Stimulated activated memory B cell treated with anti-CD40 and anti-IgM and Interleukin-4, amounts not matched to agents 10 μg/mL and 1 μg/mL and 100 μg/mL, for 72 hours (primary cell): ENCODE measurements at regions not wholly inside any gene's neighbourhood (a gene's known extent, or its start where the extent isn't known, plus 50 kb on each side); places are given as distances from the start of the nearest gene placed in this dataset.
"Not testable (repeated sequence)": the region's sequence is repeated elsewhere in the genome, so short reads cannot be mapped to it uniquely, and the experiment has no call there.

ENCODE experiments used
- ATAC-seq: fragments of 150-1000 bp; cut with Tn5 transposase; 2 replicates; pipeline ENCODE4 v1.10.0; 2021
- H3K27ac Mint-ChIP-seq: one replicate; pipeline ENCODE4 v1.8.0; 2022; ENCODE audit warnings: mild to moderate bottlenecking, mixed read lengths
- H3K27me3 Mint-ChIP-seq: one replicate; pipeline ENCODE4 v1.8.0; 2022; ENCODE audit warnings: mixed read lengths
- H3K36me3 Mint-ChIP-seq: one replicate; pipeline ENCODE4 v1.8.0; 2022; ENCODE audit warnings: mixed read lengths
- H3K4me1 Mint-ChIP-seq: one replicate; pipeline ENCODE4 v1.8.0; 2022; ENCODE audit warnings: mixed read lengths
- H3K4me3 Mint-ChIP-seq: one replicate; pipeline ENCODE4 v1.8.0; 2022; ENCODE audit warnings: mild to moderate bottlenecking, moderate library complexity, mixed read lengths
- H3K9me3 Mint-ChIP-seq: one replicate; pipeline ENCODE4 v1.8.0; 2022; ENCODE audit warnings: mixed read lengths

DNA sequence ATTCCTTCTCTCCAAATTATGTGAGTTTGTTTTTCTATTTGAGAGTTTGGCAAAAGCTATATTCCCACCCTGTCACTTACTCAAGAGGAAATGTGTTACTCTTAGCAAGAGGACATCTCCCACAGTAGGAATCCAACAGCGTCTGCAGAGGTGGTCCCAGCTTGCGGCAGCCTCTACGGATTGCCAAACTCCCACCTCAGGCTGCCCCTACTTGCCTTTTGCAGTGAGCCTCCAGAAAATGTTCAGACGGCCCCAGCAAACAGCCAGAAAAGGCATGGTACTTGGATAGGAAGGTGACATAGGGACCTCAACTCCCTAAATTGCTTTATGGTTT, 158.4 kb downstream of the SUCLG1 start:
- no peak for ATAC-seq
- H3K9me3 Mint-ChIP-seq, result peaks cover 3% of the 10 kb centered on the region
- no peaks in the 10 kb centered on the region for H3K27me3 Mint-ChIP-seq
- H3K4me1 Mint-ChIP-seq, result no peaks in the 10 kb centered on the region
- H3K27ac Mint-ChIP-seq, result no peak overlapping the region
- no peaks in the 10 kb centered on the region for H3K36me3 Mint-ChIP-seq
- H3K4me3 Mint-ChIP-seq, result no peak overlapping the region

DNA sequence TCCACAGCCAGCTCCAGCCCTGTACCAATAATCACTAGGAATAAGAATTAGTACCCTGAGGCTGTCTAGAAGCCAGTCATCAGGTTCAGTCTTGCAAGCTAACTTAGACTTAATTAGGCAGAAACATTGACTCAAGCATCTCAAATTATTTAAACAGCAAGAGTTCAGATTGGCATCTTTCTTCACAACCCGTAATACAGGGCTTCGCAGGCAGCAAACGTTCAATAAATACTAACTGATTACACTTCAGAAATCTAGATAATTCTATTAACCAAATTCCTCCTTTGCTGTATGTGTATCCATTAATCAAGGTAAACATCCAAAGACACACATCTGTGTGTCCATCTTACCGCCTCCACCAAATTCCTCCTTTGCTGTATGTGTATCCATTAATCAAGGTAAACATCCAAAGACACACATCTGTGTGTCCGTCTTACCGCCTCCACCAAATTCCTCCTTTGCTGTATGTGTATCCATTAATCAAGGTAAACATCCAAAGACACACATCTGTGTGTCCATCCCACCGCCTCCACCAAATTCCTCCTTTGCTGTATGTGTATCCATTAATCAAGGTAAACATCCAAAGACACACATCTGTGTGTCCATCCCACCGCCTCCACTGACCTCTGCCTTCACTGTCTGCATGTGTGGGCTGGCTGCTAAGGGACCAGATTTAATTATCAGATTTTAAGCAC, 158.9 kb downstream of the SUCLG1 start:
- not testable (repeated sequence) for H3K4me3 Mint-ChIP-seq, ATAC-seq

DNA sequence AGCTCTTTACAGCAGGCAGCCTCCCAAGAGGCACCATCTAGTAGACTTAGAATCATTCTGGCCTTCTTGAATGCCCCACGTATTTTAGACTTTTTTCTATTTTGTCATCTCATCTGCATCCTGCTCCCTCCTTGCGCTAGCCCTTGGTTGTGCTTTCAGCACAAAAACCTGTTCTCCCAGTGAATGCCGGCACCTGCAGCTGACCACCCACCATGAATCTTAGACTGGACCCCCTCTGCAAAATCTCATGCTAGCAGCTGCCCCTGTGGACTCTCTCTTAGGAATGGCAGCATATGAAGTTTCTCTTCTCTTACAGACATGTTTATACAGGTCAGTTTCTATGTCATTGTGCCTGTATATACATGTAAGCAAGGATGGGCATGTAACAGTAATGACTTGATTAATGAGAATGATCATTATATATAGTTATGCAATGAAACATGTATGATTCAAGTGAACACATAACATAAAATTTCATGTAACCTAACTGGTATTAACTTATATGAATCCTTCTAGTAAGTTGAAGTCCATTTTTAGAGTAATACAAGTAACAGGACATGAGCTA, 159.8 kb downstream of the SUCLG1 start:
- no peaks in the 10 kb centered on the region for H3K4me1 Mint-ChIP-seq
- no peak for ATAC-seq
- no peaks in the 10 kb centered on the region for H3K27me3 Mint-ChIP-seq
- no peak overlapping the region for H3K4me3 Mint-ChIP-seq
- no peak overlapping the region for H3K27ac Mint-ChIP-seq
- H3K36me3 Mint-ChIP-seq, result no peaks in the 10 kb centered on the region
- no peaks in the 10 kb centered on the region for H3K9me3 Mint-ChIP-seq

More for the DNA sequence above, 158.9 kb downstream of the SUCLG1 start:
- H3K27me3 Mint-ChIP-seq, H3K9me3 Mint-ChIP-seq, H3K4me1 Mint-ChIP-seq, H3K27ac Mint-ChIP-seq, H3K36me3 Mint-ChIP-seq: not testable (repeated sequence)

DNA sequence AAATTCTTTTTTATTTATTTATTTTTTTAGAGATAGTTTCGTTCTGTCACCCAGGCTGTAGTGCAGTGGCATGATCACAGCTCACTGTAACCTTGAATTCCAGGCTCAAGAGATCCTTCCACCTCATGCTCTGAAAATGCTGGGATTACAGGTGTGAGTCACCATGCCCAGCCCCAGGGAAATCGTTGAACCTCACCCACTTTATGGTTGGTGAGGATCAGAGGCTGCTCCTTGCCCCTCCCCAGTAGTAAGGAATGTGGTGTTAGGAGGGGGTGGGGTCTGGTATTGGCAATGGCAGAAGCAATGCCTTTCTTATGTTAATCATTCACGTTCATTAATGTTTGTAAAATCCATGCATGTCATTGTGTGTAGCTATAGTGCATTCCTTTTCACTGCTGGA, 161.9 kb downstream of the SUCLG1 start:
- H3K4me3 Mint-ChIP-seq, result no peak overlapping the region
- H3K4me1 Mint-ChIP-seq, result no peaks in the 10 kb centered on the region
- no peak for ATAC-seq
- no peaks in the 10 kb centered on the region for H3K9me3 Mint-ChIP-seq
- no peaks in the 10 kb centered on the region for H3K36me3 Mint-ChIP-seq
- no peak overlapping the region for H3K27ac Mint-ChIP-seq
- no peaks in the 10 kb centered on the region for H3K27me3 Mint-ChIP-seq

DNA sequence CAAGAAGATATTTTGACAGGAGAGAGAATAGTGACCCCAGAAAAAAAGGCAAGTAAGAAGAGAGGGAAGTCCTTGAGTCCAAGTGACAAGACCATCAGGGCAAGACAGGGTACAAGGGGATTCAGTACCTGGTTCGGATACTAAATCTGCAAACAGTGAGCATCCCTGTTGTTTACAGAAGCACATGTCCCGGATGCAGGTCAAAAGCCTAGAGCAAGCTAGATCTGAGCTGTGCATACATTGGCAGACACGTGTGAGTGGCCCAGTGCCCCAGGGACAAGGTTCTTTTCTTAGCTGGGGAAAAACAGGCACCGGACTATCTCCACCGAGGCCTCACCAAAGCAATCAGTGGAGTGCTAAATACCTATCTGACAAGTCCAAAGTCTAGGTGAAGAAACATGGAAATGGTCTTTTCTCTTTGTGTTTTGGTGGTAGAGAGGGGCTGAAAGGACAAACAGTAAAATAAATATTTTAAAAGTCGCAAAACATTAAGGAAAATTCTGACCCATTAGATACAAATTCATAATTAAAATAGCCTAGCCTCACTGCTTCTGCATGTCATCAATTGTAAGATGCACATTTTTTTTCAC, 165.2 kb downstream of the SUCLG1 start:
- Mint-ChIP-seq H3K27me3 (no peaks in the 10 kb centered on the region), H3K4me1 (no peaks in the 10 kb centered on the region), H3K27ac (no peak overlapping the region), H3K4me3 (no peak overlapping the region), H3K9me3 (no peaks in the 10 kb centered on the region), H3K36me3 (no peaks in the 10 kb centered on the region)
- no peak for ATAC-seq

DNA sequence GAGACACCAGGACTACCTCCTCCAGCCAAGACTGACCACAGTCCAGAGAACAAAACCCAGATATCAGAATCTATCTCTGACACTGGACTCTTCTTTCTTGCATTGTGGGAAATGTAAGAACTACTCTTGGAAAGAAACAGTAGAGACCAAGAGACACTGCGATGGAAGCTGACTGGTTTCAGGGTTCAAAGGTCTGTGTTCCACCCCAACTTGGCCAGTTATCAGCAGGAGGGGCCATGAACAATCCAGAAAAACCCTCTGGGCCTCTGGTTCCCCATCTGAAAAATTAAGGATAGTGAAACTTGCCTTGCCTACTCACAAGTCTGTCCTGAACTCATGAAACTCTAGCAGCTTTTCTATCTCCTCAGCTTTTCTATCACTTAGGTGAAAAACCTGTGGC, 166.5 kb downstream of the SUCLG1 start:
- H3K36me3 Mint-ChIP-seq, result no peaks in the 10 kb centered on the region
- no peaks in the 10 kb centered on the region for H3K9me3 Mint-ChIP-seq
- H3K27ac Mint-ChIP-seq, result no peak overlapping the region
- H3K4me1 Mint-ChIP-seq, result no peaks in the 10 kb centered on the region
- no peak for ATAC-seq
- no peak overlapping the region for H3K4me3 Mint-ChIP-seq
- H3K27me3 Mint-ChIP-seq, result no peaks in the 10 kb centered on the region

DNA sequence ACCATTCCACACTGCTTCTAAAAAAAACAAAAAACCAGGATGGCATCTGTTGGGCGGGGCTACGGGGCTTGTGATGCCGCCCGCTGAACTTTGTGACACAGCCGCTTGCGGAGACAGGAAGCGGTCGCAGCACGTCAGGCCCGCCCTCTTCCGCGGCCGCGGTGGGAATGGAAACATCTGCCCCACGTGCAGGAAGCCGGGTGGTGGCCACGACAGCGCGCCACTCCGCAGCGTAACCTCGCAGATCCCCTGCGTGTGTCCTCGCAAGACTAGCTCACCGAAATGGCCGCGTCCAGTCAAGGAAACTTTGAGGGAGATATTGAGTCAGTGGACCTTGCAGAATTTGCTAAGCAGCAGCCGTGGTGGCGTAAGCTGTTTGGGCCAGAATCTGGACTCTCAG, 168.5 kb downstream of the SUCLG1 start:
- Mint-ChIP-seq H3K27ac (no peak overlapping the region), H3K9me3 (peaks cover 3% of the 10 kb centered on the region), H3K4me3 (no peak overlapping the region), H3K36me3 (no peaks in the 10 kb centered on the region), H3K27me3 (no peaks in the 10 kb centered on the region), H3K4me1 (no peaks in the 10 kb centered on the region)
- ATAC-seq, result no peak

DNA sequence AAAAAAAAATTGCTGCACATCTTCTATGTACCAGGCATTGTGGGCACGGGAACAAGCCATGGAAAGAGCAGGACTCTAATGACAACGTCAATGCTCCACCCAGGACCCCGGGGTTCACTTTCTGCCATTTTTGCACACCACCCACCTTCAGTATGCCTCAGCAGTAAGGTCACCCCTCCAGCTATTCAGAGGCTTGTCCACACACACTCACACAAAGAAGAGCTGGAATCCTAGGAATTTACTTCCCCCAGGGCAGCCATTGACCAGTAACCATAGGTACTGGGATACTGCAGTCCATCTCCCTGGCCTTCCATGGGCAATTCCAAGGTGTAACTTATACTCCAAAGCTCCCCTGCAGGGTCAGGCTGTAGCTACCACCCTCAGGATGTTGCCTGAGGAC, 170.8 kb downstream of the SUCLG1 start:
- Mint-ChIP-seq H3K36me3 (no peaks in the 10 kb centered on the region), H3K27me3 (no peaks in the 10 kb centered on the region), H3K9me3 (peaks cover 3% of the 10 kb centered on the region), H3K4me1 (no peaks in the 10 kb centered on the region), H3K27ac (no peak overlapping the region), H3K4me3 (no peak overlapping the region)
- ATAC-seq, result no peak

DNA sequence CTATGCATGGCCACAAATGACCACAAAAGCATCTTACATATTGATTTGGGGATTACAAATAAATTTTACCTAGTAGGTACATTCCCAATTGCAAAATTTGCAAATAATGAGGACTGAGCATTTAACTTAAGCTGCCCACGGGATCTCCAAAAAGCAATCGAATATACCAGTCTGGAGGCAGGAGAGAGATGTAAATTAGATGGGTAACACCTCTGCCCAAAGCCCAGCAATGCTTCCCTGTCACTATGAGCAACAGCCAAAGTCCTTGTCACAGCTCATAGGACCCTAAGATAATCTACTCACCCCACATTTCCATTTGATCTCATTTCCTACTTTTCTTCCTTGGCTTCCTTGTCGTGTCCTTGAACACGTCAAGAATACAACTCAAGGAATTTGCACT, 172.2 kb downstream of the SUCLG1 start:
- Mint-ChIP-seq H3K4me3 (no peak overlapping the region), H3K27ac (no peak overlapping the region), H3K4me1 (no peaks in the 10 kb centered on the region), H3K9me3 (peaks cover 3% of the 10 kb centered on the region), H3K27me3 (no peaks in the 10 kb centered on the region), H3K36me3 (no peaks in the 10 kb centered on the region)
- no peak for ATAC-seq

DNA sequence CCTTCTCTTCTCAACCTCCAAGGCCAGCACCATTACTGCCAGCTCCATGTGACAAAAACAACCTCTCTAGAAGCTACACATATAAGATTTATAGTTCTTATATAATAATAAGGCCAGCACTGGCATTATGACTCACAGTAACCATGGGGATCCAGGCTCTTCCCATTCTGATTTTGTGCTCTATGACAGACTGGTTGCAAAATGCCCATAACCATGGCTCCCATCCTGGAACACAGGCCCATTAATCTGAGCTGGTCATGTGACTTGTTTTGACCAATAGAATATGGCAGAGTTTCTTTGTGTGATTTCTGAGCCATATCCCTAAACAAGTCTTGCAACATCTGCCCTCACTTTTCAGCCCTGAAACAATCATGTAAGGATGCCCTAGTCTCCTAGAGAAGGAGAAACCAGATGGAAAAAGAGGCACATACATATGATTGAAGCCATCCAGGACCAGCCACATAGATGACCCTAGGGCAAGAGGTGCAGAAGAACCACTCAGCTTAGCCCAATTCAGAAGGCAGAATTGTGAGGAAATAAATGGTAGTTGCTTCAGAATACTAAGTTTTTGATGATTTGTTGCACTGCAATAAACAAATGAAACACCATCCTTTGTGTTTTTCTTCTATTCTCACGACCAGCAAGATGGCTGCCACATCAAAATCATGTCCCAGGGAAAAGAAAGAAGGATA, 173.9 kb downstream of the SUCLG1 start:
- Mint-ChIP-seq H3K4me1 (no peaks in the 10 kb centered on the region), H3K27me3 (no peaks in the 10 kb centered on the region), H3K9me3 (peaks cover 3% of the 10 kb centered on the region), H3K36me3 (no peaks in the 10 kb centered on the region), H3K4me3 (no peak overlapping the region), H3K27ac (no peak overlapping the region)
- no peak for ATAC-seq

DNA sequence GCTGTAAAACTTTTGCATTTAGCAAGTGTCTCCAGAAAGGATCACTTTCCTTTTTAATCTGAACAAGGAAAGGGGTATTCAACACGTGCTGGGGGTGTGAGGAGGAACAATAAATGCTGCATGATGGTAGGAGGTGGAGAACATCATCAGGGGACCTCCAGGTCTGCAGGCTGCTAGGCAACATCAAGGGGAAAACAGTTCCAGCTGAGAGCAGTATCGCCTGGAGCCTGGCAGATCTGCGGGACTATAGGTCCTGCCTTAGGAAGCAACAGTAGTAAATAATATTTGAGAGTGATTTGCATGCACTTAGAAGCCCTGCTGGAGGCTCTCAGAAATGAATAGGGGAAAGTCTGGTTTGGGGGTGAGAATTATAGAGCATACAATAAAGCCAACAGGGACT, 175.6 kb downstream of the SUCLG1 start:
- peaks cover 3% of the 10 kb centered on the region for H3K27me3 Mint-ChIP-seq
- H3K27ac Mint-ChIP-seq, result no peak overlapping the region
- no peaks in the 10 kb centered on the region for H3K36me3 Mint-ChIP-seq
- H3K4me1 Mint-ChIP-seq, result no peaks in the 10 kb centered on the region
- no peak overlapping the region for H3K4me3 Mint-ChIP-seq
- peaks cover 3% of the 10 kb centered on the region for H3K9me3 Mint-ChIP-seq
- ATAC-seq, result no peak

DNA sequence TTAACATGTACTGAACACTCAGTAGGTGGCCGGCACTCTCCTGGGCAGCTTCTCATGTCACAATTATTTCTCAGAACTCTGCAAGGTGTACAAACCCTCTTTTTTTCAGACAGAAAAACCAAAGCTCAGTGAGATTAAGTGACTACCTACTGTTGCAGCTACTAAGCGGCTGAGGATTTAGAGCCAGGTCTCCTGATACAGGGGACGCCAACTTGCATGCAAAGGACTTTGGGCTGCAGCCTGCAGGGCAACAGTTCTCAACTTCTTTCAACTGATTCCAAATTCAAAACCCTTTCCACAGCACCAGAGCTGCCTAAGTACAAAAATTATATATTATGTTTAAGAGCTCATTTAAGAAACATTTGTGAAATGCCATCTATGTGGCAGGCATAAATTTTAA, 177.6 kb downstream of the SUCLG1 start:
- Mint-ChIP-seq H3K27ac (no peak overlapping the region), H3K4me3 (no peak overlapping the region), H3K36me3 (no peaks in the 10 kb centered on the region), H3K9me3 (peaks cover 3% of the 10 kb centered on the region), H3K4me1 (no peaks in the 10 kb centered on the region), H3K27me3 (peaks cover 9% of the 10 kb centered on the region)
- ATAC-seq, result no peak

DNA sequence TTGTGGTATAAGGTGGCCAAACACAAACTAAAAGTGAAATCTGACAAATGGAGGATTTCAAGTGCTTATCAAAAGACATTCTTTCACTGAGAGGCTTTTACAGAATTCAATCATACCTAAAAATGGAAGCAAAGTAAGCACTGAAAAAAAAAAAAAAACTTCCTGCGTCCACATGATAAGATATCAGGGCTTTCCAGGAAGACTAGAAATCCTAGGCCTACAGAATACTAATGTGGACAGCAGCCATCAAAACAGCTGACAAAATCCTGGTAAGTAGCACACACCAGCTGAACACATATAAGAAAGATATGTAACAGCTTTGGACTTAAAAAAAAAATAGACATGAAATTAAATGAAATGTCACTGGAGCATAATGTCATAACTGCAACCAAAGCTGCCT, 178.2 kb downstream of the SUCLG1 start:
- H3K36me3 Mint-ChIP-seq, result no peaks in the 10 kb centered on the region
- no peaks in the 10 kb centered on the region for H3K4me1 Mint-ChIP-seq
- no peak for ATAC-seq
- H3K27ac Mint-ChIP-seq, result no peak overlapping the region
- peaks cover 9% of the 10 kb centered on the region for H3K27me3 Mint-ChIP-seq
- H3K4me3 Mint-ChIP-seq, result no peak overlapping the region
- peaks cover 1% of the 10 kb centered on the region for H3K9me3 Mint-ChIP-seq

DNA sequence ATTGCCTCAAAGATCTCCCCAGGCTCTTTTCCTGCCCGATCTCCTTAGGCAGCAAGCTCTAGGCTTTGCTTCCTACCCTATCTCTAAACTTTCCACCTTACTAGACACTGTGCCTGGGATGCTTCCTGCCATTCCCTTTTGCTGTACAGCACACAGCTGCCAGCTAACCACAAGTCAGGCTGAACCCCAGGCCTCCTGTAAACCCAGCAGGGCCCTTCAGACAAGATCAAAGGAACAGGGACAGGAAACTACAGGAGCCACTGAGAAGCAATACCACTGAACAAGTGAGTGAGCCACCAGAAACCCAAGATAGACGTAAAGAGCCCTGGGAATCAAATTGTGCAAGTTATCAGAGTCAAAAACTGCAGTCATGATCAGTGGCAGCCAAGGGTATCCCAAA, 180.7 kb downstream of the SUCLG1 start:
- Mint-ChIP-seq H3K9me3 (peaks cover 5% of the 10 kb centered on the region), H3K27me3 (peaks cover 9% of the 10 kb centered on the region), H3K36me3 (no peaks in the 10 kb centered on the region), H3K4me1 (no peaks in the 10 kb centered on the region), H3K4me3 (no peak overlapping the region), H3K27ac (no peak overlapping the region)
- no peak for ATAC-seq

DNA sequence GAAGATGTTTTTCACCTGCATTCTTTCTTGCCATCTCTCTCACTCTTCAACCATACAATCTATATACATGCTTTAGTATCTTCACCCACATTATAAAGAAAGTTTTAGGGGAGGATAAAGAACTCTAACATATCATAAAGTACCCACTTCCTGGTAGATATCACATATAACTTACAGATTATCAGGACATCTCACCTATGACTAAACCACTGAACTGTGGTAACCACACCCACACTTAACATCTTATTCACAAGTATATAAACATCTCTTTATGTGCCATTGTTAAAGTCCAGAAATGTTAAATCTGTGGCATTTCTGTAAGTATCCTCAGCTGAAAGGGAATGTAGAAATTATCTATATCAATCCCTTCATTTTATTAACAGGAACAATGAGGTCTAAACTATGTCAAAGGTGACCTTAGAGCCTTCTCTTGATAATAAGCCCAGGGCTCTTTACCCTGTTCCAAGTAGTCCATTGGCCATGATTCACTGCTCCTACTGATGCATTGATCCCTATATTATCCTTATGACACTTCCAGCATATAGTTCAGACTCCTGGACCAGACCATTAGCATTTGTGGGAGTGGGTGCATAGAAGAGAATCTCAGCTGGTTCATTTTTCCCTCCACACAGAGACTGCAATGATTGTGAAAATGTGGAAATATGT, 182.4 kb downstream of the SUCLG1 start:
- H3K4me3 Mint-ChIP-seq, result no peak overlapping the region
- H3K27me3 Mint-ChIP-seq, result peaks cover 9% of the 10 kb centered on the region
- H3K27ac Mint-ChIP-seq, result no peak overlapping the region
- H3K9me3 Mint-ChIP-seq, result peaks cover 5% of the 10 kb centered on the region
- no peak for ATAC-seq
- no peaks in the 10 kb centered on the region for H3K4me1 Mint-ChIP-seq
- no peaks in the 10 kb centered on the region for H3K36me3 Mint-ChIP-seq
